ENCODE measurements at regions not wholly inside any gene's neighbourhood (a gene's known extent, or its start where the extent isn't known, plus 50 kb on each side); places are given as distances from the start of the nearest gene placed in this dataset.

DNA sequence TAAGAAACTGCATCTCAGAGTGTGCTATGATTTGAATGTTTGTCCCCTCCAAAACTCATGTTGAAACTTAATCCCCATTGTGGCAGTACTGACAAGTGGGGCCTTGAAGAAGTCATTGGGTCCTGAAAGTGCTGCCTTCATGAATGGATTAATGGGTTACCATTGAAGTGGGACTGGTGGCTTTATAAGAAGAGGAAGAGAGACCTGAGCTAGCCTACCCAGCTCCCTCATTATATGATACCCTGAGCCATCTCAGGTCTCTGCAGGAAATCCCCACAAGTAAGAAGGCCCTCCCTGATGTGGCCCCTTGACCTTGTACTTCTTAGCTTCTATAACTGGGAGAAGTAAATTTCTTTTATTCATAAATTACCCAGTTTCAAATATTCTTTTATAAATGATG is 526.8 kb downstream of the XIRP2 start:
- TF ChIP-seq, protein P1, sequence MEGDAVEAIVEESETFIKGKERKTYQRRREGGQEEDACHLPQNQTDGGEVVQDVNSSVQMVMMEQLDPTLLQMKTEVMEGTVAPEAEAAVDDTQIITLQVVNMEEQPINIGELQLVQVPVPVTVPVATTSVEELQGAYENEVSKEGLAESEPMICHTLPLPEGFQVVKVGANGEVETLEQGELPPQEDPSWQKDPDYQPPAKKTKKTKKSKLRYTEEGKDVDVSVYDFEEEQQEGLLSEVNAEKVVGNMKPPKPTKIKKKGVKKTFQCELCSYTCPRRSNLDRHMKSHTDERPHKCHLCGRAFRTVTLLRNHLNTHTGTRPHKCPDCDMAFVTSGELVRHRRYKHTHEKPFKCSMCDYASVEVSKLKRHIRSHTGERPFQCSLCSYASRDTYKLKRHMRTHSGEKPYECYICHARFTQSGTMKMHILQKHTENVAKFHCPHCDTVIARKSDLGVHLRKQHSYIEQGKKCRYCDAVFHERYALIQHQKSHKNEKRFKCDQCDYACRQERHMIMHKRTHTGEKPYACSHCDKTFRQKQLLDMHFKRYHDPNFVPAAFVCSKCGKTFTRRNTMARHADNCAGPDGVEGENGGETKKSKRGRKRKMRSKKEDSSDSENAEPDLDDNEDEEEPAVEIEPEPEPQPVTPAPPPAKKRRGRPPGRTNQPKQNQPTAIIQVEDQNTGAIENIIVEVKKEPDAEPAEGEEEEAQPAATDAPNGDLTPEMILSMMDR (conservative IDR thresholded peaks at IDR 0.05; ENCODE audit: low read depth, low read length) = no peak
- DNase-seq (ENCODE audit: low read depth) = no peak
- no peak overlapping the region for H3K4me3 ChIP-seq (ENCODE audit: low read length)

DNA sequence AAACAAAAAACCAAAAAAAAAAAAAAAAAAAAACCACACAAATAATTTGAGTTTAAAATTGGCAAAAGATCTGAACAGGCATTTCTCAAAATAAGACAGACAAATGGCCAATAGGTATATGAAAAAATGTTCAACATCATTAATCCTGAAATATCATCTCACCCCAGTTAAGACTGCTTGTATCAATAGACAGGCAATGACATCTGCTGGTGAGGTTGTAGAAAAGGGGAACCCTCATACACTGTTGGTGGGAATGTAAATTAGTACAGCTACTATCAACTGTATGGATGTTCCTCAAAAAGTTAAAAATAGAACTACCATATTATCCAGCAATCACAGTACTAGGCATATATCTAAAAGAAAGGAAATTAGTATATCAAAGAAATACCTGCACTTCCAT is 523.1 kb downstream of the XIRP2 start:
- TF ChIP-seq, protein P1 (conservative IDR thresholded peaks at IDR 0.05; ENCODE audit: low read depth, low read length) = no peak
- H3K4me3 ChIP-seq (ENCODE audit: low read length) = no peak overlapping the region
- no peak for DNase-seq (ENCODE audit: low read depth)

DNA sequence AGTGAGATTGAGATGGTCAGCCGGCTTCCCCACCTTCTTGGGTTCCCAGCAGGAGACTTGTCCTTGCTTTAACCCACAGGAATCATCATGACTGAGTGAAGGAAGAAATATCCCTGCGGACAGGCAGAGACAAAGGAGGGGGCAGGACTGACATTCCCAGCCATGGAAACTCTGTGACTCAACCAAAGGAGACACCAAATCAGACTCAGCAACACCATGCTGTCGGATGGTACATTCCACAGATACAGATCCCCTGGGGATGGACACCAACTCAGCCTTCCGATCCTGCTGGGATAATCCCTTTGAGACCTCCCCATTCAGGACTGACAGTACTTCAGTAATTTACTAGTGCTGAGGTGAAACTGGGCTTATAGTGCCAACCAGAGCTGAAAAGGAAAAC is 518.3 kb downstream of the XIRP2 start:
- TF ChIP-seq, protein P1 (conservative IDR thresholded peaks at IDR 0.05; ENCODE audit: low read depth, low read length) = no peak
- H3K4me3 ChIP-seq (ENCODE audit: low read length) = no peak overlapping the region
- no peak for DNase-seq (ENCODE audit: low read depth)

DNA sequence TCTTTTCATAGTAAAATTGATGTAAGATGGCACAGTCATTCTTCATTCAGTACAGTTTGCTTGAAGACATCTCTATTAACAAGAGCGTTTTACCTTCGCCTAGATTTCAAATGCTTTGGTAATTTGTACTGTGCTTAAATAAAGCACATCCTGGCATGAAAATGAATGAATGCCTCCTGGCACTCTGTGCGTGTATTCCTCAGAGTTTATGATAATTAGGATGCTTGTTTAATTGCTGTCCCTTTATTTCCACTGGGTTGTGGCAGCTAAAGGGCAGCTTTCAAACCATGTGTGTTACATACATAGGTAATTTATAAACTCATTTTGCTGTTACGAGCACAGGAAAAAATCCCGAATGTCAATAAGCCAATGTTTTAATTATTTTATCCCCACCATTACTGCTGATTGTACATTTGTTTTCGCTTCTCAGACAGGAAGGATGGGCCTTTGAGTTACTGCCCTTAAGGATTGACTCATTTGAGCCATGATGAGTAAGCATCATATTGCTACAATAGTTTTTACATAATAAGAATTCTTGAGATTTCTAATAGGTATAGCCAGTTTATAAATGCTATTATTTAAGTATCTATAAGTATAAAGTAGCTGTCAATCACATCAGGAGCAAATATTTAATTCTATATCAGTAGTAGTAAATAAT is 516.5 kb downstream of the XIRP2 start:
- DNase-seq (ENCODE audit: low read depth) = no peak
- no peak overlapping the region for H3K4me3 ChIP-seq (ENCODE audit: low read length)
- TF ChIP-seq, protein P1 (conservative IDR thresholded peaks at IDR 0.05; ENCODE audit: low read depth, low read length) = no peak

DNA sequence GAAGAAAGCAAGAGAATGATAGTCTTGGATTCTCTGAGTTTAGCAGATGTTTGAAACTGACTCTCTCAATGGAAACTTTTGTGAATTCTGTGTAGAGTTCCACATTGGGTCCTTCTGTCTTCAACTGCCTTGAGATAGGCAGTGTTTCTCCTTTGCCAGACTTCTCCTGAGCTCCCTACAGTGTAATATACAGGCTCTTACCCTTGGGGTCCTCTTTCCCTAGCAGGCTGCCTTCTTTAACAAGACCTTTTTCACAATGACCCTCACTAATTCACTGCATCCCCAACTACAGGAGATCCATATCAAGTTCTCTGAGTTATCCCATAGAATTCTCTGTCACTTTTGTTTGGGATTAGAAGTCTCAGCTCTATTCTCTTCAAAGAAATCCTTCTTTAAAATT is 513.0 kb downstream of the XIRP2 start:
- DNase-seq (ENCODE audit: low read depth) = no peak
- H3K4me3 ChIP-seq (ENCODE audit: low read length) = no peak overlapping the region
- TF ChIP-seq, protein P1 (conservative IDR thresholded peaks at IDR 0.05; ENCODE audit: low read depth, low read length) = no peak

DNA sequence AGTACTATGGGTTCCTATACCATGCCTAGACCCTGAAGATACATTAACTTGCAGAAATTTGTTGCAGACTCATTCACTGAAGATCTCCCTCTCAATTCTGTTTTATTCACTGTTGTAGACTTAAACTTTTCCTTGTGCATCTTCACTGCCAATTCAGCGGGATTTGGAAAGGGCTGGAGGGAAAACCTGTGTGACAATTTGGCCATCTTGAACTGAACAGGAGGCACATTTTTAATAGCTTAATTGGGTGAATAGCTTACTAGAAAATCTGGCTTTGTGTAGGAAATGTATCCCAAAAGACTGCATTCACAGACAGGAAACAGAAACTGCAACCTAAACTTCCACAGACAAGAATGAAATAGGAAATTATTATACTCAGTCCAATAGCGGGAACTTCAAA is 512.3 kb downstream of the XIRP2 start:
- TF ChIP-seq, protein P1 (conservative IDR thresholded peaks at IDR 0.05; ENCODE audit: low read depth, low read length) = no peak
- DNase-seq (ENCODE audit: low read depth) = no peak
- H3K4me3 ChIP-seq (ENCODE audit: low read length) = no peak overlapping the region

DNA sequence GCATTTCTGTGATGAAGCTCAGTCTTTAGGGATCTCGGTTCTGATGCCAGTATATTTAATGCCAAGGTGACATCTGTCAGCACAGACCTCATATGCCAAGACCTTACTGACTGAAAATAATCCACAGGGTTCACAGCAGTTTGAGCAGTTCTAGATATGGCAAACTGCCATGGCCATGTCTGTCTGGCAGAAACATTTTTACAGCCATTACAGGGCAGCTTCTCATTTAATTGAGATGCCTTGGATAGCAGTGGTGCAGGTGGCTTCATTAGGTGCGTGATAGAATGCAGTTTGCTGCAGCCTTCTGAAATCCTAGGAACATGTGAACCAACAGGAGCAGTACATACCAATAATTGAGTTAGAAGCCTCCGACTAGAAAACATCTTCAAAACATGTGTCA is 510.6 kb downstream of the XIRP2 start:
- no peak for DNase-seq (ENCODE audit: low read depth)
- TF ChIP-seq, protein P1 (conservative IDR thresholded peaks at IDR 0.05; ENCODE audit: low read depth, low read length) = no peak
- no peak overlapping the region for H3K4me3 ChIP-seq (ENCODE audit: low read length)
